Activated CD8-positive, alpha-beta T cell treated with anti-CD3 and anti-CD28 coated beads for 36 hours (primary cell): ENCODE measurements at regions not wholly inside any gene's neighbourhood (a gene's known extent, or its start where the extent isn't known, plus 50 kb on each side); places are given as distances from the start of the nearest gene placed in this dataset.

ENCODE experiments used
- ATAC-seq: fragments of 200-7000 bp; cut with Tn5 transposase; one replicate; pipeline ENCODE4 v1.10.0; 2021; ENCODE audit warnings: mild to moderate bottlenecking, moderate library complexity
- CTCF ChIA-PET: fragments of 350-600 bp; sonication (Branson Sonifier 250); formaldehyde crosslinking; loops from one replicate; lab custom pipeline; 2021; ENCODE audit warnings: antibody characterized with exemption; lab: Charles Lee
- POLR2A ChIA-PET: fragments of 350-600 bp; sonication (Branson Sonifier 250); formaldehyde crosslinking; loops from one replicate; lab custom pipeline; 2021; ENCODE audit warnings: antibody characterized with exemption; lab: Charles Lee
- DNase-seq: peaks from one replicate; pipeline ENCODE4 v3.0.0-alpha.2; 2020
- H3K27ac Mint-ChIP-seq: one replicate; pipeline ENCODE4 v1.8.0; 2021; ENCODE audit warnings: mild to moderate bottlenecking, mixed read lengths
- H3K27me3 Mint-ChIP-seq: one replicate; pipeline ENCODE4 v1.8.0; 2021; ENCODE audit warnings: mixed read lengths
- H3K36me3 Mint-ChIP-seq: one replicate; pipeline ENCODE4 v1.8.0; 2021; ENCODE audit warnings: low read depth, mixed read lengths
- H3K4me1 Mint-ChIP-seq: one replicate; pipeline ENCODE4 v1.8.0; 2021; ENCODE audit warnings: low read depth, mixed read lengths
- H3K4me3 Mint-ChIP-seq: one replicate; pipeline ENCODE4 v1.8.0; 2021; ENCODE audit warnings: mild to moderate bottlenecking, moderate library complexity, mixed read lengths
- H3K9me3 Mint-ChIP-seq: one replicate; pipeline ENCODE4 v1.8.0; 2021; ENCODE audit warnings: mixed read lengths
- CTCF ChIP-seq: fragments of 200-600 bp; IDR thresholded peaks from one replicate; pipeline ENCODE4 v1.8.0; 2022; ENCODE audit warnings: antibody characterized with exemption, mild to moderate bottlenecking
- intact Hi-C: fragments of 100-400 bp; cut with micrococcal nuclease; formaldehyde crosslinking; loops from one replicate; pipeline ENCODE4 v1.10.0; 2022

GRCh38 chr1:111045033-111045722, 81.5 kb upstream of the LRIF1 start:
- DNase-seq (no peak), ATAC-seq (no peak)
- TF ChIP-seq CTCF = no peak
- CTCF ChIA-PET = interaction anchor here (0.7 to 6.2 kb wide), 3 partner anchors 12 to 17 kb away, joined by 3 to 49 read pairs (median 3); no protein-coding TSS in a partner anchor
- Mint-ChIP-seq H3K4me3 (no peak overlapping the region), H3K27me3 (peaks cover 11% of the 10 kb centered on the region), H3K36me3 (no peaks in the 10 kb centered on the region), H3K9me3 (peaks cover 11% of the 10 kb centered on the region), H3K4me1 (peaks cover 2% of the 10 kb centered on the region), H3K27ac (no peak overlapping the region)
- POLR2A ChIA-PET = interaction anchor here (0.7 kb wide), 1 partner anchor 151 kb away, joined by 3 read pairs; no protein-coding TSS in a partner anchor
- intact Hi-C loops = no loop called here

GRCh38 chr1:111032295-111032897, 68.7 kb upstream of the LRIF1 start:
- no peak overlapping the region for H3K4me3 Mint-ChIP-seq
- DNase-seq (peak; percentile 51), ATAC-seq (no peak)
- POLR2A ChIA-PET = no interaction called here
- H3K27me3 Mint-ChIP-seq = peaks cover 14% of the 10 kb centered on the region
- H3K27ac Mint-ChIP-seq = no peak overlapping the region
- no peaks in the 10 kb centered on the region for H3K4me1 Mint-ChIP-seq
- H3K9me3 Mint-ChIP-seq = peaks cover 3% of the 10 kb centered on the region
- CTCF ChIA-PET = interaction anchor here (0.7 to 1.5 kb wide), 7 partner anchors 8 to 301 kb away, joined by 3 to 5 read pairs (median 3); no protein-coding TSS in a partner anchor
- no peaks in the 10 kb centered on the region for H3K36me3 Mint-ChIP-seq
- peak; percentile 96 for TF ChIP-seq CTCF
- intact Hi-C loops = loop anchor here (10.0 kb wide), 1 partner anchor 248 kb away; no protein-coding TSS in a partner anchor

- CTCF ChIA-PET = interaction anchor here (0.6 to 3.3 kb wide), 76 partner anchors 9 to 739 kb away, joined by 3 to 49 read pairs (median 4); partner anchors contain the start of genes CEPT1, DRAM2, KCNA2 and LRIF1
- no peaks in the 10 kb centered on the region for H3K36me3 Mint-ChIP-seq
- peak; percentile 67 for ATAC-seq
- TF ChIP-seq CTCF = peak; percentile 79
- peaks cover 5% of the 10 kb centered on the region for H3K27me3 Mint-ChIP-seq
- DNase-seq = peak; percentile 75
- no peaks in the 10 kb centered on the region for H3K9me3 Mint-ChIP-seq
- POLR2A ChIA-PET = no interaction called here
- no peak overlapping the region for H3K27ac Mint-ChIP-seq
- intact Hi-C loops = loop anchor here (10.0 kb wide), 1 partner anchor 246 kb away; no protein-coding TSS in a partner anchor
- H3K4me1 Mint-ChIP-seq = no peaks in the 10 kb centered on the region
- H3K4me3 Mint-ChIP-seq = no peak overlapping the region
These were observed 66.9 kb upstream of the LRIF1 start for GRCh38 chr1:111030590-111030989.

GRCh38 chr1:111025109-111025508, 61.4 kb upstream of the LRIF1 start:
- CTCF ChIA-PET = interaction anchor here (0.7 to 1.0 kb wide), 3 partner anchors 10 to 33 kb away, joined by 3 to 4 read pairs (median 3); no protein-coding TSS in a partner anchor
- ATAC-seq (no peak), DNase-seq (no peak)
- Mint-ChIP-seq H3K4me3 (no peak overlapping the region), H3K4me1 (no peaks in the 10 kb centered on the region), H3K27me3 (peaks cover 8% of the 10 kb centered on the region), H3K9me3 (no peaks in the 10 kb centered on the region), H3K36me3 (no peaks in the 10 kb centered on the region), H3K27ac (no peak overlapping the region)
- POLR2A ChIA-PET = no interaction called here
- TF ChIP-seq CTCF = no peak
- intact Hi-C loops = no loop called here

GRCh38 chr1:111015222-111015621, 51.5 kb upstream of the LRIF1 start:
- intact Hi-C loops = no loop called here
- Mint-ChIP-seq H3K4me1 (no peaks in the 10 kb centered on the region), H3K4me3 (no peak overlapping the region), H3K27me3 (peaks cover 20% of the 10 kb centered on the region), H3K36me3 (peaks cover 1% of the 10 kb centered on the region), H3K9me3 (peaks cover 10% of the 10 kb centered on the region), H3K27ac (no peak overlapping the region)
- ChIA-PET POLR2A (no interaction called here), CTCF (interaction anchor here (0.8 to 5.8 kb wide), 6 partner anchors 10 to 385 kb away, joined by 3 to 29 read pairs (median 4); no protein-coding TSS in a partner anchor)
- ATAC-seq (no peak), DNase-seq (no peak)
- TF ChIP-seq CTCF = no peak
